Endothelial cell of umbilical vein (primary cell): ENCODE measurements at regions not wholly inside any gene's neighbourhood (a gene's known extent, or its start where the extent isn't known, plus 50 kb on each side); places are given as distances from the start of the nearest gene placed in this dataset.

Source experiments
- BruUV-seq: library from RNA; stranded (reverse); fragments of 400-500 nt; replicated peaks from 2 replicates; lab custom pipeline; 2021; lab: Mats Ljungman, UMichigan
- CTCF ChIA-PET: fragments of 300-600, 350-600 bp; sonication (Branson Sonifier 250); formaldehyde crosslinking; loops from one replicate; lab custom pipeline; 2021; ENCODE audit warnings: antibody characterized with exemption, inconsistent platforms; lab: Charles Lee
- POLR2A ChIA-PET: fragments of 300-600, 350-600 bp; sonication (Branson Sonifier 250); formaldehyde crosslinking; loops from one replicate; lab custom pipeline; 2021; ENCODE audit warnings: antibody characterized with exemption, inconsistent platforms; lab: Charles Lee
- DNase-seq: peaks from one replicate; pipeline ENCODE4 v3.0.0-alpha.2; 2011; ENCODE audit warnings: low read depth, low spot score
- FAIRE-seq: peaks from 2 replicates; lab custom pipeline; 2011; peaks lifted over from hg19 to GRCh38; lab: Jason Lieb, UNC
- H2AFZ ChIP-seq: 2 replicates; pipeline ENCODE4 v1.6.0; 2012; ENCODE audit warnings: low read depth, low read length, control low read depth, inconsistent platforms
- H3K27ac ChIP-seq: 2 replicates; pipeline ENCODE4 v1.5.1; 2011; ENCODE audit warnings: low read depth, mild to moderate bottlenecking, control low read depth, low read length, moderate library complexity; ENCODE audit not compliant: insufficient read depth
- H3K27me3 ChIP-seq, 2 experiments: 2 replicates each; pipeline versions ENCODE4 v1.6.0 to v1.6.1; 2011; ENCODE audit warnings: low read length in 2 of 2, mixed read lengths in 1 of 2; ENCODE audit not compliant: control insufficient read depth in 2 of 2, insufficient read depth in 2 of 2
- H3K36me3 ChIP-seq, 2 experiments: 2 replicates in 1 of 2; 3 replicates in 1 of 2; pipeline ENCODE4 v1.5.1; 2011; ENCODE audit warnings: low read length in 2 of 2, mild to moderate bottlenecking in 1 of 2, moderate library complexity in 1 of 2; ENCODE audit not compliant: control insufficient read depth in 2 of 2, insufficient read depth in 2 of 2; ENCODE audit errors: extremely low read depth in 1 of 2
- H3K4me1 ChIP-seq: 3 replicates; pipeline ENCODE4 v1.5.1; 2011; ENCODE audit warnings: mild to moderate bottlenecking, low read length; ENCODE audit not compliant: control insufficient read depth, insufficient read depth; ENCODE audit errors: extremely low read depth
- H3K4me2 ChIP-seq: 2 replicates; pipeline ENCODE4 v1.6.1; 2011; ENCODE audit warnings: low read length, control low read depth, mixed read lengths; ENCODE audit not compliant: insufficient read depth
- H3K4me3 ChIP-seq, 3 experiments: fragments of 200-600 bp in 1 of 3; sonication (generic), shearing (Covaris generic) in 1 of 3; replicated peaks in 1 of 3; 2 replicates each; pipeline ENCODE4 v1.5.1; 2011 to 2016; ENCODE audit warnings: control low read depth in 3 of 3, low read length in 3 of 3, mild to moderate bottlenecking in 2 of 3, inconsistent platforms in 1 of 3, low read depth in 1 of 3, moderate library complexity in 1 of 3; ENCODE audit not compliant: insufficient read depth in 1 of 3
- H3K79me2 ChIP-seq: 2 replicates; pipeline ENCODE4 v1.6.0; 2012; ENCODE audit warnings: low read length, inconsistent platforms; ENCODE audit not compliant: control insufficient read depth, insufficient read depth
- H3K9ac ChIP-seq: replicated peaks from 2 replicates; pipeline ENCODE3; 2011; ENCODE audit warnings: low read length, control low read depth; ENCODE audit not compliant: insufficient read depth; ENCODE audit errors: extremely low read depth
- H3K9me1 ChIP-seq: replicated peaks from 3 replicates; pipeline ENCODE4 v1.6.0; 2011; ENCODE audit warnings: mild to moderate bottlenecking, low read length; ENCODE audit not compliant: control insufficient read depth, insufficient read depth; ENCODE audit errors: extremely low read depth
- H3K9me3 ChIP-seq: replicated peaks from 2 replicates; pipeline ENCODE4 v1.5.1; 2012; ENCODE audit warnings: low read length, inconsistent platforms; ENCODE audit not compliant: control insufficient read depth, insufficient read depth
- H4K20me1 ChIP-seq: replicated peaks from 2 replicates; pipeline ENCODE3; 2011; ENCODE audit warnings: mild to moderate bottlenecking, low read length; ENCODE audit not compliant: control insufficient read depth, insufficient read depth; ENCODE audit errors: extremely low read depth
- CTCF ChIP-seq, 2 donors: IDR thresholded peaks; 1 replicate in 1 of 2; 2 replicates in 1 of 2; pipeline ENCODE4 v1.5.1; 2011; ENCODE audit warnings: low read length in 2 of 2, mild to moderate bottlenecking in 2 of 2, moderate library complexity in 2 of 2, control low read depth in 1 of 2, inconsistent platforms in 1 of 2, low read depth in 1 of 2; ENCODE audit not compliant: insufficient read depth in 1 of 2; ENCODE audit errors: extremely low read depth in 1 of 2
- EZH2 ChIP-seq: IDR thresholded peaks from 2 replicates; pipeline ENCODE4 v1.6.1; 2012; ENCODE audit warnings: borderline replicate concordance, low read depth, mild to moderate bottlenecking, moderate library complexity, low read length, inconsistent platforms; ENCODE audit not compliant: severe bottlenecking
- FOS ChIP-seq: IDR thresholded peaks from 2 replicates; pipeline ENCODE4 v1.6.1; 2011; ENCODE audit warnings: mild to moderate bottlenecking, low read length, moderate library complexity, borderline replicate concordance; ENCODE audit not compliant: insufficient read depth
- GATA2 ChIP-seq: IDR thresholded peaks from 2 replicates; pipeline ENCODE4 v1.7.0; 2011; ENCODE audit warnings: low read depth, mild to moderate bottlenecking, moderate library complexity, mixed read lengths, low read length; ENCODE audit not compliant: insufficient read length, insufficient read depth
- JUN ChIP-seq: IDR thresholded peaks from 2 replicates; pipeline ENCODE4 v1.6.1; 2011; ENCODE audit warnings: borderline replicate concordance, low read depth; ENCODE audit not compliant: insufficient read length, insufficient read depth
- MAX ChIP-seq: IDR thresholded peaks from 2 replicates; pipeline ENCODE4 v1.6.1; 2011; ENCODE audit not compliant: insufficient read depth, insufficient read length
- MYC ChIP-seq: IDR thresholded peaks from one replicate; pipeline ENCODE4 v1.6.1; 2011; ENCODE audit warnings: mild to moderate bottlenecking, low read depth, low read length
- POLR2A ChIP-seq: IDR thresholded peaks from 2 replicates; pipeline ENCODE4 v1.6.1; 2012; ENCODE audit warnings: low read depth, mild to moderate bottlenecking, control low read depth, low read length
- dilution Hi-C: fragments of 300-500 bp; cut with MboI; formaldehyde crosslinking; loops from one replicate; pipeline ENCODE4 v1.15.0; 2019; ENCODE audit warnings: low sequenced_read_pairs; ENCODE audit not compliant: extremely low pct_ligation_motif_present
- intact Hi-C: fragments of 100-400 bp; cut with micrococcal nuclease; formaldehyde crosslinking; loops from one replicate; pipeline ENCODE4 v1.10.0; 2022

GRCh38 chr12:28878629-28879028 lies 270.4 kb upstream of the FAR2 start:
- Histone ChIP-seq H3K9me1 (no peaks in the 10 kb centered on the region), H3K9ac (no peak overlapping the region), H3K4me3 (no peak overlapping the region), H3K36me3 (no peaks in the 10 kb centered on the region), H4K20me1 (no peaks in the 10 kb centered on the region), H2AFZ (no peak overlapping the region), H3K27me3 (no peaks in the 10 kb centered on the region), H3K27ac (no peak overlapping the region), H3K4me1 (no peaks in the 10 kb centered on the region), H3K4me2 (no peak overlapping the region), H3K9me3 (no peaks in the 10 kb centered on the region), H3K79me2 (no peaks in the 10 kb centered on the region)
- intact Hi-C loops (loop anchor here (10.0 kb wide), 1 partner anchor 1054 kb away; no protein-coding TSS in a partner anchor), dilution Hi-C loops (no loop called here)
- FAIRE-seq (no peak), DNase-seq (no peak)
- TF ChIP-seq GATA2 (no peak), MAX (no peak), CTCF (IDR thresholded peaks at IDR 0.05; ENCODE audit: extremely low read depth in 1 of 2, insufficient read depth in 1 of 2, low read depth in 1 of 2, low read length in 2 of 2) (no peak), POLR2A (no peak), MYC (no peak), FOS (no peak), JUN (no peak), EZH2 (no peak)
- CTCF ChIA-PET: no interaction called here
- no TSS peak for BruUV-seq
- POLR2A ChIA-PET: no interaction called here
